Loucy (cell line): ENCODE measurements at regions not wholly inside any gene's neighbourhood (a gene's known extent, or its start where the extent isn't known, plus 50 kb on each side); places are given as distances from the start of the nearest gene placed in this dataset.

ENCODE experiments used
- EZH2phosphoT487 ChIP-seq: fragments of 200-600 bp; IDR thresholded peaks from 2 replicates; pipeline ENCODE4 v1.6.1; 2018; ENCODE audit warnings: antibody characterized with exemption, mild to moderate bottlenecking, moderate library complexity, borderline replicate concordance
- TF ChIP-seq, protein P1 (sequence below): fragments of 200-600 bp; sonication (generic); conservative IDR thresholded peaks from 2 replicates; pipeline ENCODE4 v1.5.1; 2014; ENCODE audit warnings: mild to moderate bottlenecking, antibody characterized with exemption, low read length

GRCh38 chr13:103143432-103143831 is 77.2 kb upstream of the SLC10A2 start:
- TF ChIP-seq, protein P1, sequence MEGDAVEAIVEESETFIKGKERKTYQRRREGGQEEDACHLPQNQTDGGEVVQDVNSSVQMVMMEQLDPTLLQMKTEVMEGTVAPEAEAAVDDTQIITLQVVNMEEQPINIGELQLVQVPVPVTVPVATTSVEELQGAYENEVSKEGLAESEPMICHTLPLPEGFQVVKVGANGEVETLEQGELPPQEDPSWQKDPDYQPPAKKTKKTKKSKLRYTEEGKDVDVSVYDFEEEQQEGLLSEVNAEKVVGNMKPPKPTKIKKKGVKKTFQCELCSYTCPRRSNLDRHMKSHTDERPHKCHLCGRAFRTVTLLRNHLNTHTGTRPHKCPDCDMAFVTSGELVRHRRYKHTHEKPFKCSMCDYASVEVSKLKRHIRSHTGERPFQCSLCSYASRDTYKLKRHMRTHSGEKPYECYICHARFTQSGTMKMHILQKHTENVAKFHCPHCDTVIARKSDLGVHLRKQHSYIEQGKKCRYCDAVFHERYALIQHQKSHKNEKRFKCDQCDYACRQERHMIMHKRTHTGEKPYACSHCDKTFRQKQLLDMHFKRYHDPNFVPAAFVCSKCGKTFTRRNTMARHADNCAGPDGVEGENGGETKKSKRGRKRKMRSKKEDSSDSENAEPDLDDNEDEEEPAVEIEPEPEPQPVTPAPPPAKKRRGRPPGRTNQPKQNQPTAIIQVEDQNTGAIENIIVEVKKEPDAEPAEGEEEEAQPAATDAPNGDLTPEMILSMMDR, result no peak
- no peak for TF ChIP-seq EZH2phosphoT487
